ENCODE measurements at regions not wholly inside any gene's neighbourhood (a gene's known extent, or its start where the extent isn't known, plus 50 kb on each side); places are given as distances from the start of the nearest gene placed in this dataset.

DNA sequence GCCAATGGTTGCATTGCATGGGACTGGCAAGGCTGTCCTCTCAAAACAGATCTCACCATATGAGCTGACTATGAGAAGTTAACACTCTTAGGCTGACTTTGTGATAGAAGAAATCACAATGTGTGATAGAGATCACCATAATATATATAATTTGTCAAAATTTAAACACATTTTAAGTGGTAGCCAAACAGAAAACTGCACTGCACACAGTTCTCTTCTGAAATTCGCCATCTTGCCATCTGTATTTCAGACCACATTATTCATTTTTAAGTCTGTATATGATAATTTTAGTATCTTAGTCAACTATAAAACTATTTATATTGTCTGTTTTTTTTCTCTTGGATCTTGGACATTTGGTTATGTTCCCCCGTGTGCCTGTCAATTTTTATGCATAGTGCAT, 374.7 kb downstream of the AJAP1 start:
- TF ChIP-seq, protein P1, sequence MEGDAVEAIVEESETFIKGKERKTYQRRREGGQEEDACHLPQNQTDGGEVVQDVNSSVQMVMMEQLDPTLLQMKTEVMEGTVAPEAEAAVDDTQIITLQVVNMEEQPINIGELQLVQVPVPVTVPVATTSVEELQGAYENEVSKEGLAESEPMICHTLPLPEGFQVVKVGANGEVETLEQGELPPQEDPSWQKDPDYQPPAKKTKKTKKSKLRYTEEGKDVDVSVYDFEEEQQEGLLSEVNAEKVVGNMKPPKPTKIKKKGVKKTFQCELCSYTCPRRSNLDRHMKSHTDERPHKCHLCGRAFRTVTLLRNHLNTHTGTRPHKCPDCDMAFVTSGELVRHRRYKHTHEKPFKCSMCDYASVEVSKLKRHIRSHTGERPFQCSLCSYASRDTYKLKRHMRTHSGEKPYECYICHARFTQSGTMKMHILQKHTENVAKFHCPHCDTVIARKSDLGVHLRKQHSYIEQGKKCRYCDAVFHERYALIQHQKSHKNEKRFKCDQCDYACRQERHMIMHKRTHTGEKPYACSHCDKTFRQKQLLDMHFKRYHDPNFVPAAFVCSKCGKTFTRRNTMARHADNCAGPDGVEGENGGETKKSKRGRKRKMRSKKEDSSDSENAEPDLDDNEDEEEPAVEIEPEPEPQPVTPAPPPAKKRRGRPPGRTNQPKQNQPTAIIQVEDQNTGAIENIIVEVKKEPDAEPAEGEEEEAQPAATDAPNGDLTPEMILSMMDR (conservative IDR thresholded peaks at IDR 0.05; ENCODE audit: low read depth in 2 of 2), result no peak
- TF ChIP-seq EZH2 (IDR thresholded peaks at IDR 0.05; ENCODE audit: low read depth, unreplicated experiment) (no peak), POLR2AphosphoS5 (IDR thresholded peaks at IDR 0.05; ENCODE audit: low read depth) (no peak), STAT1 (IDR thresholded peaks at IDR 0.05; ENCODE audit: unreplicated experiment) (no peak), CREB1 (CRISPR knock-in tag; IDR thresholded peaks at IDR 0.05; ENCODE audit: low read depth) (no peak), EZH2phosphoT487 (IDR thresholded peaks at IDR 0.05; ENCODE audit: unreplicated experiment) (no peak), JUNB (IDR thresholded peaks at IDR 0.05; ENCODE audit: unreplicated experiment) (no peak)
- TF ChIP-seq, protein P2, sequence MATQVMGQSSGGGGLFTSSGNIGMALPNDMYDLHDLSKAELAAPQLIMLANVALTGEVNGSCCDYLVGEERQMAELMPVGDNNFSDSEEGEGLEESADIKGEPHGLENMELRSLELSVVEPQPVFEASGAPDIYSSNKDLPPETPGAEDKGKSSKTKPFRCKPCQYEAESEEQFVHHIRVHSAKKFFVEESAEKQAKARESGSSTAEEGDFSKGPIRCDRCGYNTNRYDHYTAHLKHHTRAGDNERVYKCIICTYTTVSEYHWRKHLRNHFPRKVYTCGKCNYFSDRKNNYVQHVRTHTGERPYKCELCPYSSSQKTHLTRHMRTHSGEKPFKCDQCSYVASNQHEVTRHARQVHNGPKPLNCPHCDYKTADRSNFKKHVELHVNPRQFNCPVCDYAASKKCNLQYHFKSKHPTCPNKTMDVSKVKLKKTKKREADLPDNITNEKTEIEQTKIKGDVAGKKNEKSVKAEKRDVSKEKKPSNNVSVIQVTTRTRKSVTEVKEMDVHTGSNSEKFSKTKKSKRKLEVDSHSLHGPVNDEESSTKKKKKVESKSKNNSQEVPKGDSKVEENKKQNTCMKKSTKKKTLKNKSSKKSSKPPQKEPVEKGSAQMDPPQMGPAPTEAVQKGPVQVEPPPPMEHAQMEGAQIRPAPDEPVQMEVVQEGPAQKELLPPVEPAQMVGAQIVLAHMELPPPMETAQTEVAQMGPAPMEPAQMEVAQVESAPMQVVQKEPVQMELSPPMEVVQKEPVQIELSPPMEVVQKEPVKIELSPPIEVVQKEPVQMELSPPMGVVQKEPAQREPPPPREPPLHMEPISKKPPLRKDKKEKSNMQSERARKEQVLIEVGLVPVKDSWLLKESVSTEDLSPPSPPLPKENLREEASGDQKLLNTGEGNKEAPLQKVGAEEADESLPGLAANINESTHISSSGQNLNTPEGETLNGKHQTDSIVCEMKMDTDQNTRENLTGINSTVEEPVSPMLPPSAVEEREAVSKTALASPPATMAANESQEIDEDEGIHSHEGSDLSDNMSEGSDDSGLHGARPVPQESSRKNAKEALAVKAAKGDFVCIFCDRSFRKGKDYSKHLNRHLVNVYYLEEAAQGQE (IDR thresholded peaks at IDR 0.05; ENCODE audit: unreplicated experiment), result no peak
- TF ChIP-seq, protein P3, sequence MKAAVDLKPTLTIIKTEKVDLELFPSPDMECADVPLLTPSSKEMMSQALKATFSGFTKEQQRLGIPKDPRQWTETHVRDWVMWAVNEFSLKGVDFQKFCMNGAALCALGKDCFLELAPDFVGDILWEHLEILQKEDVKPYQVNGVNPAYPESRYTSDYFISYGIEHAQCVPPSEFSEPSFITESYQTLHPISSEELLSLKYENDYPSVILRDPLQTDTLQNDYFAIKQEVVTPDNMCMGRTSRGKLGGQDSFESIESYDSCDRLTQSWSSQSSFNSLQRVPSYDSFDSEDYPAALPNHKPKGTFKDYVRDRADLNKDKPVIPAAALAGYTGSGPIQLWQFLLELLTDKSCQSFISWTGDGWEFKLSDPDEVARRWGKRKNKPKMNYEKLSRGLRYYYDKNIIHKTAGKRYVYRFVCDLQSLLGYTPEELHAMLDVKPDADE (IDR thresholded peaks at IDR 0.05), result no peak
